ENCODE measurements at regions not wholly inside any gene's neighbourhood (a gene's known extent, or its start where the extent isn't known, plus 50 kb on each side); places are given as distances from the start of the nearest gene placed in this dataset.

- no peak overlapping the region for H3K4me2 ChIP-seq (ENCODE audit: low read length)
- no peaks in the 10 kb centered on the region for H3F3A ChIP-seq (ENCODE audit: insufficient read depth, low read length, poor library complexity, severe bottlenecking)
- H3K27ac ChIP-seq (ENCODE audit: low read length): no peak overlapping the region
- H3K79me2 ChIP-seq (replicated peaks; ENCODE audit: insufficient read depth, low read length): no peaks in the 10 kb centered on the region
- no peak for TF ChIP-seq EZH2 (IDR thresholded peaks at IDR 0.05; ENCODE audit: borderline replicate concordance, insufficient read depth, low read length, poor library complexity, severe bottlenecking)
- TF ChIP-seq SMC3 (conservative IDR thresholded peaks at IDR 0.05; ENCODE audit: poor library complexity): no peak
- TF ChIP-seq POLR2AphosphoS5 (IDR thresholded peaks at IDR 0.05): no peak
- no peak for TF ChIP-seq EP300 (conservative IDR thresholded peaks at IDR 0.05; ENCODE audit: poor library complexity, severe bottlenecking)
- TF ChIP-seq TAF1 (IDR thresholded peaks at IDR 0.05; ENCODE audit: low read depth): no peak
- TF ChIP-seq MXI1 (conservative IDR thresholded peaks at IDR 0.05; ENCODE audit: poor library complexity, severe bottlenecking): no peak
- TF ChIP-seq REST (IDR thresholded peaks at IDR 0.05; ENCODE audit: borderline replicate concordance): no peak
- TF ChIP-seq RAD21 (conservative IDR thresholded peaks at IDR 0.05): no peak
- TF ChIP-seq, protein P1, sequence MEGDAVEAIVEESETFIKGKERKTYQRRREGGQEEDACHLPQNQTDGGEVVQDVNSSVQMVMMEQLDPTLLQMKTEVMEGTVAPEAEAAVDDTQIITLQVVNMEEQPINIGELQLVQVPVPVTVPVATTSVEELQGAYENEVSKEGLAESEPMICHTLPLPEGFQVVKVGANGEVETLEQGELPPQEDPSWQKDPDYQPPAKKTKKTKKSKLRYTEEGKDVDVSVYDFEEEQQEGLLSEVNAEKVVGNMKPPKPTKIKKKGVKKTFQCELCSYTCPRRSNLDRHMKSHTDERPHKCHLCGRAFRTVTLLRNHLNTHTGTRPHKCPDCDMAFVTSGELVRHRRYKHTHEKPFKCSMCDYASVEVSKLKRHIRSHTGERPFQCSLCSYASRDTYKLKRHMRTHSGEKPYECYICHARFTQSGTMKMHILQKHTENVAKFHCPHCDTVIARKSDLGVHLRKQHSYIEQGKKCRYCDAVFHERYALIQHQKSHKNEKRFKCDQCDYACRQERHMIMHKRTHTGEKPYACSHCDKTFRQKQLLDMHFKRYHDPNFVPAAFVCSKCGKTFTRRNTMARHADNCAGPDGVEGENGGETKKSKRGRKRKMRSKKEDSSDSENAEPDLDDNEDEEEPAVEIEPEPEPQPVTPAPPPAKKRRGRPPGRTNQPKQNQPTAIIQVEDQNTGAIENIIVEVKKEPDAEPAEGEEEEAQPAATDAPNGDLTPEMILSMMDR (IDR thresholded peaks at IDR 0.05; ENCODE audit: poor library complexity, severe bottlenecking): no peak
- no peak overlapping the region for H3K9ac ChIP-seq (ENCODE audit: low read length)
- no peaks in the 10 kb centered on the region for H3K9me2 ChIP-seq (ENCODE audit: insufficient read depth, low read length)
- no peak overlapping the region for H2AFZ ChIP-seq (ENCODE audit: low read depth, low read length)
- no peak overlapping the region for H3K4me3 ChIP-seq (ENCODE audit: low read length)
- no peaks in the 10 kb centered on the region for H4K20me1 ChIP-seq (ENCODE audit: insufficient read depth)
- no peaks in the 10 kb centered on the region for H3K9me3 ChIP-seq (ENCODE audit: low read length)
- H3K36me3 ChIP-seq (ENCODE audit: insufficient read depth, low read length): no peaks in the 10 kb centered on the region
- no peaks in the 10 kb centered on the region for H3K27me3 ChIP-seq (ENCODE audit: insufficient read depth, low read depth, low read length)
Observed at GRCh38 chr6:99743647-99744046, 137.0 kb downstream of the PRDM13 start.

DNA sequence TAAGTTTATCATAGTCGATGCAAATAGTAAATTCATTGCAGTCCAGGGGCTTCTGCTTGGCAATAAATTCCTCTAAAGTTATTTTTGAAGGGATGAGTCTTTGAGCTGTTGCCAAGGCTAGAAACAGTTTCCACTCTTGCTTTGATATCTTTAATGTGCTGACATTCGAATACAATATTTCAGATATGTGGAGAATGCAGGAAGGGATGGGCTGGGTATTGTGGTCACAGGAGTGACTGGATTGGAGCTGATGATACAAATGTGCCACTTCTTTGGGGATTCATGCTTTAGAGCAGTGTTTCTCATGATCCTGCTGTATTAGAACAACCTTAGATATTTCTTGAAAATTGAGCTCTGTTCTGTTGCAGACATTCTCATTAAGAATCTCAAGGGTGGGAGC is 139.0 kb downstream of the PRDM13 start:
- TF ChIP-seq POLR2AphosphoS5 (IDR thresholded peaks at IDR 0.05) (no peak), RAD21 (conservative IDR thresholded peaks at IDR 0.05) (no peak), TAF1 (IDR thresholded peaks at IDR 0.05; ENCODE audit: low read depth) (no peak), EP300 (conservative IDR thresholded peaks at IDR 0.05; ENCODE audit: poor library complexity, severe bottlenecking) (no peak), SMC3 (conservative IDR thresholded peaks at IDR 0.05; ENCODE audit: poor library complexity) (no peak), MXI1 (conservative IDR thresholded peaks at IDR 0.05; ENCODE audit: poor library complexity, severe bottlenecking) (no peak), REST (IDR thresholded peaks at IDR 0.05; ENCODE audit: borderline replicate concordance) (no peak), EZH2 (IDR thresholded peaks at IDR 0.05; ENCODE audit: borderline replicate concordance, insufficient read depth, low read length, poor library complexity, severe bottlenecking) (no peak)
- TF ChIP-seq, protein P1 (IDR thresholded peaks at IDR 0.05; ENCODE audit: poor library complexity, severe bottlenecking): no peak
- no peak overlapping the region for H3K4me2 ChIP-seq (ENCODE audit: low read length)
- no peaks in the 10 kb centered on the region for H4K20me1 ChIP-seq (ENCODE audit: insufficient read depth)

More for the DNA sequence above, 139.0 kb downstream of the PRDM13 start:
- Histone ChIP-seq H3K27ac (ENCODE audit: low read length) (no peak overlapping the region), H3F3A (ENCODE audit: insufficient read depth, low read length, poor library complexity, severe bottlenecking) (no peaks in the 10 kb centered on the region), H2AFZ (ENCODE audit: low read depth, low read length) (no peak overlapping the region), H3K9me3 (ENCODE audit: low read length) (no peaks in the 10 kb centered on the region), H3K27me3 (ENCODE audit: insufficient read depth, low read depth, low read length) (no peaks in the 10 kb centered on the region), H3K79me2 (replicated peaks; ENCODE audit: insufficient read depth, low read length) (no peaks in the 10 kb centered on the region), H3K9me2 (ENCODE audit: insufficient read depth, low read length) (no peaks in the 10 kb centered on the region), H3K36me3 (ENCODE audit: insufficient read depth, low read length) (no peaks in the 10 kb centered on the region), H3K4me3 (ENCODE audit: low read length) (no peak overlapping the region), H3K9ac (ENCODE audit: low read length) (no peak overlapping the region)

Measured in neural cell (in vitro differentiated cells).